Esophagus muscularis mucosa (tissue), 4 donors: ENCODE measurements at regions not wholly inside any gene's neighbourhood (a gene's known extent, or its start where the extent isn't known, plus 50 kb on each side); places are given as distances from the start of the nearest gene placed in this dataset.

Experiments
- DNase-seq: peaks from one replicate; pipeline ENCODE4 v3.0.0-alpha.2; 2017; ENCODE audit errors: extremely low spot score
- H3K27ac ChIP-seq, 4 donors: fragments of 200-600 bp; sonication (generic); replicated peaks in 1 of 4; 1 replicate in 3 of 4; 2 replicates in 1 of 4; pipeline ENCODE4 v1.5.1; 2016 to 2019; ENCODE audit warnings: mild to moderate bottlenecking in 1 of 4
- H3K27me3 ChIP-seq, 4 donors: fragments of 200-600 bp; sonication (generic); one replicate each; pipeline versions ENCODE4 v1.5.1 to v1.6.0; 2016 to 2019
- H3K36me3 ChIP-seq, 4 donors: fragments of 200-600 bp; sonication (generic); one replicate each; pipeline ENCODE4 v1.5.1; 2016 to 2019
- H3K4me1 ChIP-seq, 4 donors: fragments of 200-600 bp; sonication (generic); one replicate each; pipeline ENCODE4 v1.5.1; 2016 to 2019
- H3K4me3 ChIP-seq, 4 donors: fragments of 200-600 bp; sonication (generic); 1 replicate in 2 of 4; 2 replicates in 2 of 4; pipeline ENCODE4 v1.5.1; 2016 to 2019; ENCODE audit warnings: mild to moderate bottlenecking in 4 of 4, moderate library complexity in 1 of 4
- H3K9me3 ChIP-seq, 4 donors: fragments of 200-600 bp; sonication (generic); 1 replicate in 3 of 4; 2 replicates in 1 of 4; pipeline ENCODE4 v1.5.1; 2016 to 2019
- CTCF ChIP-seq, 3 experiments: fragments of 200-600 bp in 2 of 3; fragments of 450-650 bp in 1 of 3; sonication (generic) in 2 of 3; IDR thresholded peaks; one replicate each; pipeline ENCODE4 v1.5.1; 2017 to 2019; ENCODE audit warnings: antibody characterized with exemption in 3 of 3, mild to moderate bottlenecking in 2 of 3, moderate library complexity in 1 of 3
- EP300 ChIP-seq: sonication (generic); formaldehyde crosslinking; IDR thresholded peaks from one replicate; pipeline ENCODE4 v1.6.1; 2017; ENCODE audit warnings: antibody characterized with exemption
- POLR2A ChIP-seq: fragments of 450-650 bp; IDR thresholded peaks from one replicate; pipeline ENCODE4 v1.6.1; 2017; ENCODE audit warnings: antibody characterized with exemption, moderate library complexity, mild to moderate bottlenecking, low read depth
- POLR2AphosphoS5 ChIP-seq, 2 donors: sonication (generic); formaldehyde crosslinking; IDR thresholded peaks; one replicate each; pipeline ENCODE4 v1.6.1; 2017; ENCODE audit warnings: antibody characterized with exemption in 2 of 2
- WGBS: methylation state at CpG from one replicate; pipeline ENCODE4 v1.1.5; 2018; 5-methylcytosine and 5-hydroxymethylcytosine counted together
- intact Hi-C: fragments of 100-400 bp; cut with DNase I; formaldehyde crosslinking; loops from one replicate; pipeline ENCODE4 v1.15.1; 2023

GRCh38 chr20:62527781-62528180 is 52.0 kb upstream of the GATA5 start:
- intact Hi-C loops: no loop called here
- no peaks in the 10 kb centered on the region for H3K9me3 ChIP-seq
- no peak overlapping the region for H3K27ac ChIP-seq
- peaks cover 10 to 16% (median 10%) of the 10 kb centered on the region in 4 donors for H3K4me1 ChIP-seq
- H3K36me3 ChIP-seq: no peaks in the 10 kb centered on the region
- peaks cover 0 to 68% (median 6%) of the 10 kb centered on the region in 4 donors for H3K27me3 ChIP-seq
- WGBS: 97% methylated on average over 14 of the region's 20 CpGs
- H3K4me3 ChIP-seq: no peak overlapping the region
- DNase-seq: no peak
- TF ChIP-seq POLR2A: no peak
- no peak for TF ChIP-seq CTCF (IDR thresholded peaks at IDR 0.05)

GRCh38 chr20:62528983-62529891 is 53.4 kb upstream of the GATA5 start:
- Histone ChIP-seq H3K4me3 (no peak overlapping the region), H3K9me3 (no peaks in the 10 kb centered on the region), H3K4me1 (peaks cover 10% of the 10 kb centered on the region in 4 donors), H3K36me3 (no peaks in the 10 kb centered on the region), H3K27ac (no peak overlapping the region), H3K27me3 (peaks cover 0 to 65% (median 3%) of the 10 kb centered on the region in 4 donors)
- DNase-seq: no peak
- TF ChIP-seq CTCF (IDR thresholded peaks at IDR 0.05) (no peak), POLR2AphosphoS5 (IDR thresholded peaks at IDR 0.05) (no peak), POLR2A (no peak), EP300 (no peak)
- 84% methylated on average over 19 of the region's 25 CpGs for WGBS
- intact Hi-C loops: no loop called here

GRCh38 chr20:62529896-62530642 is 54.3 kb upstream of the GATA5 start:
- no peaks in the 10 kb centered on the region for H3K36me3 ChIP-seq
- 65% methylated on average over 11 of the region's 25 CpGs for WGBS
- no peak for DNase-seq
- no peak for TF ChIP-seq POLR2A
- H3K27me3 ChIP-seq: peaks cover 0 to 58% (median 1%) of the 10 kb centered on the region in 4 donors
- no peak overlapping the region for H3K4me3 ChIP-seq
- no peak overlapping the region for H3K27ac ChIP-seq
- intact Hi-C loops: no loop called here
- H3K9me3 ChIP-seq: no peaks in the 10 kb centered on the region
- peaks cover 1 to 10% (median 2%) of the 10 kb centered on the region in 4 donors for H3K4me1 ChIP-seq

GRCh38 chr20:62530643-62531032 is 54.8 kb upstream of the GATA5 start:
- Histone ChIP-seq H3K27me3 (peaks cover 0 to 52% (median 0%) of the 10 kb centered on the region in 4 donors), H3K9me3 (no peaks in the 10 kb centered on the region), H3K36me3 (no peaks in the 10 kb centered on the region), H3K4me3 (no peak overlapping the region), H3K27ac (no peak overlapping the region), H3K4me1 (peaks cover 0 to 10% (median 0%) of the 10 kb centered on the region in 4 donors)
- intact Hi-C loops: no loop called here
- 93% methylated on average over 14 of the region's 16 CpGs for WGBS
- TF ChIP-seq CTCF (IDR thresholded peaks at IDR 0.05) (no peak), POLR2A (no peak), POLR2AphosphoS5 (IDR thresholded peaks at IDR 0.05) (no peak), EP300 (no peak)
- DNase-seq: no peak
